ENCODE measurements at regions not wholly inside any gene's neighbourhood (a gene's known extent, or its start where the extent isn't known, plus 50 kb on each side); places are given as distances from the start of the nearest gene placed in this dataset.

DNA sequence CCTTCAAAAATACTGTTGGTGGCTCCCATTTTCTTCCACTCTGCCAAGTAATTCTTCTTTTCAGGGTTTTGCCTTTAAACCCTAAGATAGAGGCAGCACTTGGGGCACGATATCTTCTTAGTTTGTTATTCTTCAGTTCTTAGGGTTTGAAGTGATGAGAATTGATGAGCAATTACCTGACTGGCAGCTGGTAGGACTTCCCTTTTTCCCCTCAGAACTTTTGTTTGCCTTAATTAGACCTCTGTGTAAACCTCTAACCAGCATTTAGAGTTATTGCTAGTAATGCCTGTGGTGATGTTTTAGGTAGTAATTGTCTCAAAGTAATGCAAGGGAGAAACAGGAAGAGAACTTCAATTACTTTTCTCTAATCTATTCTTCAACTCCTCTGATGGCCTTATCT lies 683.5 kb downstream of the RPL10L start:
- no peak for TF ChIP-seq ZNF274 (IDR thresholded peaks at IDR 0.05; ENCODE audit: low read depth, low read length)
- no peak for TF ChIP-seq SUZ12 (IDR thresholded peaks at IDR 0.05; ENCODE audit: extremely low read depth, insufficient read depth, insufficient read length)
- TF ChIP-seq YY1 (IDR thresholded peaks at IDR 0.05; ENCODE audit: insufficient read depth, insufficient read length) = no peak
